Astrocyte (in vitro differentiated cells and primary cell): ENCODE measurements at regions not wholly inside any gene's neighbourhood (a gene's known extent, or its start where the extent isn't known, plus 50 kb on each side); places are given as distances from the start of the nearest gene placed in this dataset.

Experiments
- EZH2 ChIP-seq: IDR thresholded peaks from 2 replicates; pipeline ENCODE4 v1.6.1; 2012; ENCODE audit warnings: mild to moderate bottlenecking, low read length, inconsistent platforms; ENCODE audit not compliant: insufficient read depth
- TF ChIP-seq, protein P1 (sequence below): IDR thresholded peaks from 2 replicates; pipeline ENCODE4 v1.5.1; 2011; ENCODE audit warnings: low read depth, mild to moderate bottlenecking, inconsistent platforms, low read length, moderate library complexity; ENCODE audit not compliant: insufficient read depth

DNA sequence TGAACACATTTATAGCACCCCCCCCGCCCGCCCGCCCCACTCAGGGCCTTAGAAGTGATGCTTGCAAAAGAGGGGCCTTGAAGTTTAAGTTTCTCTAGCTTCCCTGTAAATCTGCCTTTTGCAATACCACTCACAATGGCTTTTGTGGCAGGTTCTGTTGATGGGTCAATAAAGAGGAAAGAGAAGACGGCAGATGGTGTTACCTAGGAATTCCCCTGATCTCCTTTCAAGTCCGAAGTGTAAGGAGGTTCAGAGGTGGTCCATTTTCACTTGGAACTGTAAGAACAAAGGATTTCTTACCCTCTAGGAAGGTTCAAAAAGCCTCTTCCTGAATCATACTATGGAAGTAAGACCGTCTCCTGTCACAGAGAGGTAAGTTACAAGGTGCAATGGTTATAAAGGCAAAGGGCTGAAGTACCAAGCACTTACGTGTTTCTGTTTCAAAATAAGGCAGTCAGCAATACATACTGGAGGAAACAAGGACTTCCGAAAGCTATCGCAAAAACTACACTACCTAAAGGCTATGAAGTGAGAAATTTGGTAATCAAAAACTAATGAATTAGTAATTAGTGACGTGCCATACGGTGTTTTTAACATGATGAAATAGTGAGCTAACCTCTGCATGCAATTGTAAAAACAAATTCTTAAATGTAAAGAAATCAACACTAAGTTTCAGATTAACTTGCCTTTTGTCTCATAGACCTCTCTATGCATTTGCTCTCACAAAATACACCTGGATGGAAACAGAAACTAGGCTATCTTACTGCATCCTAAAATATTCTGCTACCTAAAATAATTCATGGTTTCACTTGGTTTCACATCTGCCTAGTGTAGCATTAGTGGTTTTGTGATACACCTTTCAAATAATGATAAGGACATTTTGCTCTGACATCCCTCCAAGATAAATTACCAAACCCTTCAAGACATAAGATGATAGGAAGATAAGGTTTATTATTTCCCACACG, 589.4 kb upstream of the FAM174A start:
- TF ChIP-seq, protein P1, sequence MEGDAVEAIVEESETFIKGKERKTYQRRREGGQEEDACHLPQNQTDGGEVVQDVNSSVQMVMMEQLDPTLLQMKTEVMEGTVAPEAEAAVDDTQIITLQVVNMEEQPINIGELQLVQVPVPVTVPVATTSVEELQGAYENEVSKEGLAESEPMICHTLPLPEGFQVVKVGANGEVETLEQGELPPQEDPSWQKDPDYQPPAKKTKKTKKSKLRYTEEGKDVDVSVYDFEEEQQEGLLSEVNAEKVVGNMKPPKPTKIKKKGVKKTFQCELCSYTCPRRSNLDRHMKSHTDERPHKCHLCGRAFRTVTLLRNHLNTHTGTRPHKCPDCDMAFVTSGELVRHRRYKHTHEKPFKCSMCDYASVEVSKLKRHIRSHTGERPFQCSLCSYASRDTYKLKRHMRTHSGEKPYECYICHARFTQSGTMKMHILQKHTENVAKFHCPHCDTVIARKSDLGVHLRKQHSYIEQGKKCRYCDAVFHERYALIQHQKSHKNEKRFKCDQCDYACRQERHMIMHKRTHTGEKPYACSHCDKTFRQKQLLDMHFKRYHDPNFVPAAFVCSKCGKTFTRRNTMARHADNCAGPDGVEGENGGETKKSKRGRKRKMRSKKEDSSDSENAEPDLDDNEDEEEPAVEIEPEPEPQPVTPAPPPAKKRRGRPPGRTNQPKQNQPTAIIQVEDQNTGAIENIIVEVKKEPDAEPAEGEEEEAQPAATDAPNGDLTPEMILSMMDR = no peak
- TF ChIP-seq EZH2 = no peak
